ENCODE measurements at regions not wholly inside any gene's neighbourhood (a gene's known extent, or its start where the extent isn't known, plus 50 kb on each side); places are given as distances from the start of the nearest gene placed in this dataset.
"Not testable (repeated sequence)": the region's sequence is repeated elsewhere in the genome, so short reads cannot be mapped to it uniquely, and the experiment has no call there.

GRCh38 chr14:58774531-58774930, 136.8 kb downstream of the DACT1 start:
- TF ChIP-seq, protein P1, sequence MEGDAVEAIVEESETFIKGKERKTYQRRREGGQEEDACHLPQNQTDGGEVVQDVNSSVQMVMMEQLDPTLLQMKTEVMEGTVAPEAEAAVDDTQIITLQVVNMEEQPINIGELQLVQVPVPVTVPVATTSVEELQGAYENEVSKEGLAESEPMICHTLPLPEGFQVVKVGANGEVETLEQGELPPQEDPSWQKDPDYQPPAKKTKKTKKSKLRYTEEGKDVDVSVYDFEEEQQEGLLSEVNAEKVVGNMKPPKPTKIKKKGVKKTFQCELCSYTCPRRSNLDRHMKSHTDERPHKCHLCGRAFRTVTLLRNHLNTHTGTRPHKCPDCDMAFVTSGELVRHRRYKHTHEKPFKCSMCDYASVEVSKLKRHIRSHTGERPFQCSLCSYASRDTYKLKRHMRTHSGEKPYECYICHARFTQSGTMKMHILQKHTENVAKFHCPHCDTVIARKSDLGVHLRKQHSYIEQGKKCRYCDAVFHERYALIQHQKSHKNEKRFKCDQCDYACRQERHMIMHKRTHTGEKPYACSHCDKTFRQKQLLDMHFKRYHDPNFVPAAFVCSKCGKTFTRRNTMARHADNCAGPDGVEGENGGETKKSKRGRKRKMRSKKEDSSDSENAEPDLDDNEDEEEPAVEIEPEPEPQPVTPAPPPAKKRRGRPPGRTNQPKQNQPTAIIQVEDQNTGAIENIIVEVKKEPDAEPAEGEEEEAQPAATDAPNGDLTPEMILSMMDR (IDR thresholded peaks at IDR 0.05; ENCODE audit: unreplicated experiment in 3 of 3): no peak
- H3K9me3 Mint-ChIP-seq: no peaks in the 10 kb centered on the region
- H3K4me3 Mint-ChIP-seq: no peak overlapping the region
- H3K27me3 Mint-ChIP-seq (ENCODE audit: low read depth): no peaks in the 10 kb centered on the region
- peak overlapping the region; percentile 48 to 89 (median 81) for H3K27ac Mint-ChIP-seq
- peaks cover 68% of the 10 kb centered on the region for H3K4me1 Mint-ChIP-seq
- no peaks in the 10 kb centered on the region for H3K36me3 Mint-ChIP-seq (ENCODE audit: low read depth)

- Mint-ChIP-seq H3K4me1 (peaks cover 68% of the 10 kb centered on the region), H3K27ac (peak overlapping the region in 1 of 3 experiments; percentile 57)
- H3K36me3 Mint-ChIP-seq (ENCODE audit: low read depth); H3K4me3 Mint-ChIP-seq; H3K9me3 Mint-ChIP-seq; H3K27me3 Mint-ChIP-seq (ENCODE audit: low read depth): not testable (repeated sequence)
Measured at GRCh38 chr14:58775130-58775529, 137.4 kb downstream of the DACT1 start.

DNA sequence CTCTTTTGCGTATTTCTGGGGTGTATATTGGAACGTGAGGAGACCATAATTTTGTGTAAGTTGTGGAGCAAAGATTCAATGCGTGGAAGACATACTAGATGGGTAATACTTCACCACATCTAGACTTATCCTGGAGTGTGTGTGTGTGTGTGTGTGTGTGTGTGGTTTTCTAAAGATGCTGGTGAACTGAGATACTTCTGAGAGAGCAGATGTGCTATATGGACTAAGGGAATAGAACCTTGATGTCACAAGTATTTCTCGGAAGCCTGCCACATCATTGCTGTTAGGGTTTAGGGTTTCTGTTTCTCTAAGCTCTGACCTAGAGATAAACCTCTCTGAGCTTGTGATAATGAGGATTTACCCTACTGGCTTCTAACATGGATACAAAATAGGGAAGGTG, 138.8 kb downstream of the DACT1 start:
- Mint-ChIP-seq H3K9me3 (no peaks in the 10 kb centered on the region), H3K4me3 (no peak overlapping the region), H3K27ac (peak overlapping the region in 2 of 3 experiments; percentile 30 to 47), H3K36me3 (ENCODE audit: low read depth) (no peaks in the 10 kb centered on the region), H3K4me1 (peaks cover 63% of the 10 kb centered on the region), H3K27me3 (ENCODE audit: low read depth) (no peaks in the 10 kb centered on the region)
- TF ChIP-seq, protein P1 (IDR thresholded peaks at IDR 0.05; ENCODE audit: unreplicated experiment in 3 of 3): no peak

- Mint-ChIP-seq H3K9me3 (no peaks in the 10 kb centered on the region), H3K4me3 (peak overlapping the region in 1 of 3 experiments; percentile 9)
- TF ChIP-seq, protein P1 (IDR thresholded peaks at IDR 0.05; ENCODE audit: unreplicated experiment in 3 of 3): no peak
Measured at GRCh38 chr14:58777541-58777979, 139.8 kb downstream of the DACT1 start.

GRCh38 chr14:58778202-58778601, 140.4 kb downstream of the DACT1 start:
- Mint-ChIP-seq H3K4me3 (no peak overlapping the region), H3K27ac (peak overlapping the region; percentile 50 to 69 (median 53)), H3K36me3 (ENCODE audit: low read depth) (no peaks in the 10 kb centered on the region), H3K4me1 (peaks cover 50% of the 10 kb centered on the region), H3K9me3 (no peaks in the 10 kb centered on the region), H3K27me3 (ENCODE audit: low read depth) (no peaks in the 10 kb centered on the region)
- TF ChIP-seq, protein P1 (IDR thresholded peaks at IDR 0.05; ENCODE audit: unreplicated experiment in 3 of 3): no peak

More at GRCh38 chr14:58777541-58777979, 139.8 kb downstream of the DACT1 start:
- Mint-ChIP-seq H3K27ac (peak overlapping the region; percentile 50 to 69 (median 53)), H3K27me3 (ENCODE audit: low read depth) (no peaks in the 10 kb centered on the region), H3K36me3 (ENCODE audit: low read depth) (no peaks in the 10 kb centered on the region), H3K4me1 (peaks cover 56% of the 10 kb centered on the region)

DNA sequence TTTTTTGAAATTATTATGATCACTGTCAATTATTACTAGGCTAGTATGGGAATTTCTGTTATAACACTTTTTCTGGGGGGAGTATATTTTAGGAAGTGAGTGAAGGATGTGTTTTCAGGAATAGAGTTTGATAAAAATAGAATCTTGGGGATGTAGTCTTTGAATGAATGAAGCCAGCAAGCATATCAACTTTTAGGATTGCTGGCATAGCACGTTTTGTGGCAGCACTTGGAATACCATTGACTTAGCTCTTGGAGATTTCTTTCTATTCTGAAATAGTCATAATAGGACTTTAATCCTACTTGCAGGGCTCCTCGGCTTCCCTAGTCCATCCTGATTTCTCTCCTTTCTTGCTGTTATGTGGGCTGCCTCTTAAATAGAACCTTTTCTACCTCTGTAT, 141.6 kb downstream of the DACT1 start:
- H3K27me3 Mint-ChIP-seq (ENCODE audit: low read depth): no peaks in the 10 kb centered on the region
- no peaks in the 10 kb centered on the region for H3K9me3 Mint-ChIP-seq
- H3K4me1 Mint-ChIP-seq: peaks cover 40% of the 10 kb centered on the region
- H3K27ac Mint-ChIP-seq: peak overlapping the region in 1 of 3 experiments; percentile 8
- H3K36me3 Mint-ChIP-seq (ENCODE audit: low read depth): no peaks in the 10 kb centered on the region
- H3K4me3 Mint-ChIP-seq: no peak overlapping the region
- TF ChIP-seq, protein P1 (IDR thresholded peaks at IDR 0.05; ENCODE audit: unreplicated experiment in 3 of 3): no peak
